ENCODE measurements at regions not wholly inside any gene's neighbourhood (a gene's known extent, or its start where the extent isn't known, plus 50 kb on each side); places are given as distances from the start of the nearest gene placed in this dataset.

- no peak for DNase-seq (ENCODE audit: low read depth in 2 of 2)
These were observed 241.5 kb upstream of the PITRM1 start for GRCh38 chr10:3413937-3414666.

GRCh38 chr10:3412646-3413045 is 240.1 kb upstream of the PITRM1 start:
- DNase-seq (ENCODE audit: low read depth in 2 of 2), result no peak

DNA sequence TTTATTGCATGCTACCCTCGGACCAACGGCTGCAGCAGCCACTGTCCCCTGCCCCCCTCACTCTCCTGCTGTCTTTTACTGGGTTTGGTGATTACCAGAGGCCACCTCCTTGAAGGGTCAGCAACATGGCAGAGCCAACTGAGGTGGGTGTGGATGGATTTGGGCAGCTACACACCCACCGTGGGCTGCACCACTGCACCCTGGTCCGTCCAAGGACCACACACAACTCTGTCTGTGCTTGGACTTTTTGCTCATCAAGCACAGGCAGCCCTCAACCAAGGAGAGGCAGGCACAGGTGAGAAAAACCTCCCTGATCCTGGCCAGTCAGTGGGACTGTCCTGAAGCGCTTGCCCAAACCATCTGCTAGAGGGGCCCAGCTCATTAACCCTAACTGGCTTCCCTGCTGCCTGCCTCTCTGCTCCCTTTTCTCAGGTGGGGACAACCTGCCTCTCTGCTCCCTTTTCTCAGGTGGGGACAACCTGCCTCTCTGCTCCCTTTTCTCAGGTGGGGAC is 239.5 kb upstream of the PITRM1 start:
- DNase-seq (ENCODE audit: low read depth in 2 of 2), result no peak

- DNase-seq (ENCODE audit: low read depth in 2 of 2), result no peak
These were observed 238.5 kb upstream of the PITRM1 start for GRCh38 chr10:3411044-3411443.

- DNase-seq (ENCODE audit: low read depth in 2 of 2), result no peak
These were observed 237.3 kb upstream of the PITRM1 start for GRCh38 chr10:3409928-3410327.

- no peak for DNase-seq (ENCODE audit: low read depth in 2 of 2)
These were observed 236.2 kb upstream of the PITRM1 start for GRCh38 chr10:3408603-3409365.

DNA sequence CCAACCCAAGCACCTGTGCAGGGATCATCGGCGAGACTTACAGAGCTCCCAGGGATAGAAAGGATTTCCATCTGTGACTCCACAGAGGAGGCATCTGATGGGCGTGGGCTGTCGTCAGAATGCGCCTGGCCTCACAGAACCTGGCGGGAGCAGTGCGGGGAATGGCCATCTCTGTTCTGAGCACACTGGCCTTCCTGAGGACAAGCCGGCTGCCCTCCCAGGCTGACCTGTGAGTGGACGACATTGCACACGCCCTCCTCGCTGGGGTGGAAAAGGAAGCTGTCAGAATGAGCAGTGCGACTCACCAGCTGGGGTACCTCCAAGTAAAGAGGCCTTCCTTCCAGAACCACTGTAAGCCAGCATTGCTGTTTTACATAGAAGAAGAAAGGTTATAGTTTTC is 234.6 kb upstream of the PITRM1 start:
- no peak for DNase-seq (ENCODE audit: low read depth in 2 of 2)

DNA sequence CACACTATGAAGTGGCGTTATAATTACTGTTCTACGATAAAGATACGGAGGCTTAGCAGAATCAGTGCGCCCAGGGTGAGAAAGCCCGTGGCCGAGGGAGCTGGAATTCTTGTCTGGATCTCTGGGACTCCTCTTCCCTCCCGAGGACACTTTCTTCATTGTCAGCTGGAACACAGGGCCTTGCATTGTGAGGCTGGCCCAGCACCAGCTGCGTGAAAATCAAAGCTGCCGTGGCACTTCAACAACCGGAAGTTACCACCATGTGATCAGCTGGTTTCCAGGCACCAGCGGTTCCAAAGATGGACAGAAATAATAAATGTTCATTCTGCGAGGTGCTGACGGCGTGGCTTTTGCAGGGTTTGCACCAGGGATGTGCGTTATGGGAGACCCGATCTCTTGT is 234.0 kb upstream of the PITRM1 start:
- DNase-seq (ENCODE audit: low read depth in 2 of 2), result no peak

GRCh38 chr10:3404381-3404780 is 231.8 kb upstream of the PITRM1 start:
- DNase-seq (ENCODE audit: low read depth in 2 of 2), result no peak

- no peak for DNase-seq (ENCODE audit: low read depth in 2 of 2)
These were observed 229.7 kb upstream of the PITRM1 start for GRCh38 chr10:3402187-3402751.

GRCh38 chr10:3401491-3401938 is 228.9 kb upstream of the PITRM1 start:
- peak; percentile 81 to 83 for DNase-seq (ENCODE audit: low read depth in 2 of 2)

- DNase-seq (ENCODE audit: low read depth in 2 of 2), result no peak
These were observed 227.8 kb upstream of the PITRM1 start for GRCh38 chr10:3400348-3400747.

DNA sequence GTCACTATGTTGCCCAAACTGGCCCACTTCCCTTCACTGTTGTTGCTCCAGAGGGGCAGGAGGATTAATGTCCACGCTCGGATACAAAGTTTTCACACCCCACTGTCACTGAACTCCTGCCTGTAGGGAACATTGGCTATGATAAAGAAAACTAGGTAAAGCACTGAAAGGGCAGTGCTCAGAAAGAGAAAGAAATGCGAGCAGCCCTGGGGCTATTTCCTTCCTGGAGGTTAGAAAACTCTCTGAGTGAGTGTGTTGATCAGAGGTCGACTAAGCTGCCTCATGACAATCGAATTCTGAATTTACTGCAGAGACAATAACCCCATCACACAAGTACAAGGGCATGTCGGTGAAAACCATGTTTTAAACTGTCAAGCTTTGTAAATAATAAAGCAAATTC is 227.2 kb upstream of the PITRM1 start:
- no peak for DNase-seq (ENCODE audit: low read depth in 2 of 2)

DNA sequence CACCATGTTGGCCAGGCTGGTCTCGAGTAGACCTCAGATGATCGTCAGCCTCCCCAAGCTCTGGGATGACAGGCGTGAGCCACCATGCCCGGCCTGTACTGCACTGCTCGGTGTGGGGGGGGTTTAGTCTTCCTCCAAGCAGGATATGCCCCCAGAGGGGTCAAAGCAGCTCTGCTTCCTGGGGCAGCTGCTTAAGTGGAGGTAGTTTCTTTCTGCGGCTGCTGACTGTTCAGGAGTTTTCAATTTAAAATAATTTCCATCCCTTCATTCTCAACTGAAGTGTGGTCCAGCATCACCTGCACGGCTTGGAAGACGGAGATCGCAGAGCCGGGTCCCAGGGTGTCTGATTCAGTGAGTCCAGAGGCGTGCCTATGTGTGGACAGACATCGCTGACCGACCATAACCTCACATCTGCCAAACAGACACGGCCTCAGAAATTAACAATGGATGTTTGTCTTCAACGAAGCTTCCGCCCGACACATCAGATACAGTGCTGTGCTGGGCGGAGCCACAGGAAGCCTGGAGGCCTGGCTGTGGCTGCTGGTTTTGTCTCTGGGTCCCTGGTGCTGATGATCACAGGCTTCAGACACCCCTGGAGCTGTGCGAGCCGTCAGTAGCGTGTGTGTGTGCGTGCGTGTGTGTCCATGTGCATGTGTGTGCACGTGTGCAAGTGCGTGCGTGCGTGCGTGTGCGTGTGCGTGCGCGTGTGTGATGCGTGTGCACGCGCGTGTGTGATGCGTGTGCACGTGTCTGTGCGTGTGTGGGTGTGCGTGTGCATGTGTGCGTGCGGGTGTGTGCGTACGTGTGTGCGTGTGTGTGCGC is 226.5 kb upstream of the PITRM1 start:
- DNase-seq (ENCODE audit: low read depth in 2 of 2), result no peak

- no peak for DNase-seq (ENCODE audit: low read depth in 2 of 2)
These were observed 225.3 kb upstream of the PITRM1 start for GRCh38 chr10:3397846-3398245.

GRCh38 chr10:3397231-3397630 is 224.6 kb upstream of the PITRM1 start:
- DNase-seq (ENCODE audit: low read depth in 2 of 2), result no peak

DNA sequence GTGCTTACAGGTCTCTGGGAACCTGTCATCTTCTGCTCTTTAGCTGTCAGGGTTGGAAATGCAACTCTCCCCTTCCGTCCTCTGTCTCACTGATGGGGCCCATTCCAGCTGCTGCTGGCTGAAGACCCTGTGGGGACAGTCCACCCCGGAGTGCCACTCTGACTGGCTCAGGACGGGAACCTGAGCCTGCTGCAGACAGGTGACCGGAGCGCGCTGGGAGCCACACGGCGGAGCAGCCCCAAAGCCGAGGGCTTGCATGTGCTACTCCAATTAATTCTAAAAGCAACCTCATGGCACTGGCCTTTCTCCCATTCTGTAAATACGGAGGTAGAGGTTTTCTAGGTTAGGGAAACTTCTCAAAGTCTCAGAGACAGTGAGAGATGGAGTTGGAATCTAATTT is 223.5 kb upstream of the PITRM1 start:
- no peak for DNase-seq (ENCODE audit: low read depth in 2 of 2)

- DNase-seq (ENCODE audit: low read depth in 2 of 2), result no peak
These were observed 222.9 kb upstream of the PITRM1 start for GRCh38 chr10:3395458-3395861.

DNA sequence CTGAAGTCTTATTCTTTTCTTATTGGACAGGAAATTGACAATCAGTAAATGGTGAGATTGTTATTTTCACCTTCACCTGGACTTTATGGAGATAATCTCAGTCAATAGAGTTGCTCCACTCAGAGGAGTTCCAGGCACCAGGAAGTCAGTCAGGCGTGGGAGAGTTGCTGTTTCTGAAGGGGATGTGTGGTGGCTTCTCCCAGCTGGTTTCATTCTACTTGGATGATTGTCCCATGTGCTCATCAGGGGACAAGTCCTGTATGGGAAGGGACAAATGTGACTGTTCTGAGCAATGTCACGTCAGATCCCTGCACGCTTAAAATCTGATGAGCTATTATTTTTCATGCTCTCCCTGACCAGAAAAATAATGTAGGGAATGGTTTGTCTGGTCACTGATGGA is 222.5 kb upstream of the PITRM1 start:
- DNase-seq (ENCODE audit: low read depth in 2 of 2), result no peak

GRCh38 chr10:3393958-3394357 is 221.4 kb upstream of the PITRM1 start:
- no peak for DNase-seq (ENCODE audit: low read depth in 2 of 2)

- no peak for DNase-seq (ENCODE audit: low read depth in 2 of 2)
These were observed 219.1 kb upstream of the PITRM1 start for GRCh38 chr10:3391657-3392056.

DNA sequence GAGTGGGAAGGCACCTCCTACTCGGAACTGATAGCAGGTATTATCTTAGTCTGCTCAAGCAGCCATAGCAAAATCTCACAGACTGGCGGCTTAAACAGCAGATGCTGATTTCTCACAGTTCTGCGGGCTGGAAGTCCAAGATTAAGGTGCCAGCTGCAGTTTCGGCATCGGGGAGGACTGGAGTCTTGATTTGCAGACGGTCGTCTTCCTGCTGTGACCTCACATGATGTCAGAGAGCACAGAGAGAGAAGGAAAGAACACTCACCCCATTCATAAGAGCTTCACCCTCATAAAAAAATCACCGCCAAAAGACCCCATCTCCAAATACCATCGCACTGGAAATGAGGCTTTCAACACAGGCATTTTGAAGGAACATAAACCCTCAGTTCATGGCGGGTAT is 216.5 kb upstream of the PITRM1 start:
- DNase-seq (ENCODE audit: low read depth in 2 of 2), result no peak

All from fibroblast of skin of left biceps (primary cell).